ENCODE measurements at regions not wholly inside any gene's neighbourhood (a gene's known extent, or its start where the extent isn't known, plus 50 kb on each side); places are given as distances from the start of the nearest gene placed in this dataset.

DNA sequence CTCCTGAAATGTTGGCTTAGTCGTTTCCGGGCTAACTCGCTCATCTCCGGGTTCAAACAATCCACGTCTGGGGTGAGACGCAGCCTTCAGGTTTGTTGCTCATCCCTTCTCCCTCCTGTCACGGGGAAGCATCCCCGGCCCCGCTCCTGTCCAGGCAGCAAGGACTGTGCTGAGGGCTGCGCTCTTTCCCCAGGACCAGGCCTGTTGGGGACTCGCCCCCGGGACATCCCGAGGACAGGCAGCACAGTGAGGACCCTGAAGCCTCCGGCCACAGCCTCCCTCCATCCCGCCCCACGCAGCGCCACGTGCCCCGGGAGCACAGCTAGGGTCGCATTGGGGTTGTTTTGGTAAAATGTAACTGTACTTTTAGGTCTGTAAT is 252.0 kb downstream of the BRD1 start:
- no peaks in the 10 kb centered on the region for H3K27me3 ChIP-seq (ENCODE audit: control insufficient read depth in 1 of 2, insufficient read depth in 2 of 2, low read length in 2 of 2)
- H3K36me3 ChIP-seq (ENCODE audit: insufficient read depth, low read length): no peaks in the 10 kb centered on the region
- no peak overlapping the region for H3K4me3 ChIP-seq (ENCODE audit: low read depth in 1 of 2, low read length in 2 of 2)
- H3K9ac ChIP-seq (ENCODE audit: low read length): no peak overlapping the region
- H3K27ac ChIP-seq (ENCODE audit: low read depth, low read length): no peak overlapping the region
- no peaks in the 10 kb centered on the region for H3K4me1 ChIP-seq (ENCODE audit: insufficient read depth, low read length)
- H3K9me3 ChIP-seq (ENCODE audit: low read length): no peaks in the 10 kb centered on the region

DNA sequence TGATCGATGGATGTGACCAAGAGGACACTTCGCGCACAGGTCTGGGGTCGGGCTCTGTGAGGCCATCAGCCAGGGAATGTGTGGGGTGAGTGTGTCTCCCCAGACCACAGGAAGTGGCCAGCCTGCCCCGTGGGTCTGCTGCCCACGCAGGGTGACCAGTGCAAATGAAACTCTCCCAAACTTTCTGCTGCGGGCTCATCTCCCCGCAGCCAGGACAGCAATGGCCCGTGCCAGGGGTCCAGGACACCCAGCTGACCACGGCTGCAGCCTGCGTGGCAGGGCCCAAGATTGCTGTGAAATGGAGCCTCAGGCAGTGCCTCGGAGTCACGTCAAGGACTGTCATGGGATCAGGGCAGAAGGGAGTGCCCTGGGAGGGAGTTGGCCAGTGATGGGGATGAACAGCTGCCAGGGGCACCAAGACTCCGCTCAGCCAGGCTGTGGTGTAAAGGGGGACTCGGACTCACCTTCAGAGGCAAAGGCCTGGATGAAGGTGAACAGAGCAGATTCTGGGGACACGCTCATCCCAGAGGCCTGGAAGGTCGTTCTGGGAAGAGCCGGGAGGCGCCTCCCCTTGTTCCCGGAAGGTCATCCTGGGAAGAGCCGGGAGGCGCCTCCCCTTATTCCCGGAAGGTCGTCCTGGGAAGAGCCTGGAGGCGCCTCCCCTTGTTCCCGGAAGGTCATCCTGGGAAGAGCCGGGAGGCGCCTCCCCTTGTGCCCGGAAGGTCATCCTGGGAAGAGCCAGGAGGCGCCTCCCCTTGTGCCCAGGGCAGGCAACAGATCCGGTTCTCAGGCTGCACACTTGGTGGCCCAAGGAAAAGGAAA is 252.6 kb downstream of the BRD1 start:
- Histone ChIP-seq H3K4me1 (ENCODE audit: insufficient read depth, low read length) (no peaks in the 10 kb centered on the region), H3K4me3 (ENCODE audit: low read depth in 1 of 2, low read length in 2 of 2) (no peak overlapping the region), H3K27me3 (ENCODE audit: control insufficient read depth in 1 of 2, insufficient read depth in 2 of 2, low read length in 2 of 2) (no peaks in the 10 kb centered on the region), H3K36me3 (ENCODE audit: insufficient read depth, low read length) (no peaks in the 10 kb centered on the region), H3K27ac (ENCODE audit: low read depth, low read length) (no peak overlapping the region), H3K9me3 (ENCODE audit: low read length) (no peaks in the 10 kb centered on the region), H3K9ac (ENCODE audit: low read length) (no peak overlapping the region)

DNA sequence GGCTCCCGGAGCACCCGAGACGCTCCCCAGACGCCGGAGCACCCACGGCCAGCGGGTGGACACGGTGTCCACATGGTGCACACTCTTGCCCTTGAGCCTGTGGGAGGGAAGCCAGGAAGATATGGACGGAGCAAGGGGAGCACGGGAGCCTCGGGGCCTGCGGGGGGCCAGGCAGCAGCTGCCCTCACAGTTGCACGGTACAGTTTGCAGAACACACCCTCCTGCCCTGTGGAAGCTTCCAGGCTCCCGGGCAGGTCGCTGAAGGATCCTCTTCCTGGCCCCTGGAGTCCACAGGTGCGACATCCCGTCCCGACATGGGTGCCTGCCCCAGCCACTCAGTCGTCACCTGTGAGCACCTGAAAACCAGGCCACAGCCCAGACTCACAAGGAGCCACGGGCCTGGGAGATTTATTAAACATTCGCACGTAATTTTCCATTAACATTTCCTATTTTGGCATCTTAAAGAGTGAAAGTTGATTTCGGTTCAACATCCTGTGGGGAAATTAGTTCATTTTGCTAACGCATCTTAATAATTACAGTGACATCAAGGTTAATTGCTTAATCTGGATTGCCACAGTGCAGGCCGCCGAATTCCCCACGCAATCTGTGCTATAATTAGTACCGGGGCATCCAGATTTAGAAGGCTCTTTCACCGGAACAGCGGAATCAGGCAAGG is 253.3 kb downstream of the BRD1 start:
- H3K27me3 ChIP-seq (ENCODE audit: control insufficient read depth in 1 of 2, insufficient read depth in 2 of 2, low read length in 2 of 2): no peaks in the 10 kb centered on the region
- H3K9ac ChIP-seq (ENCODE audit: low read length): no peak overlapping the region
- no peaks in the 10 kb centered on the region for H3K36me3 ChIP-seq (ENCODE audit: insufficient read depth, low read length)
- H3K4me3 ChIP-seq (ENCODE audit: low read depth in 1 of 2, low read length in 2 of 2): no peak overlapping the region
- no peaks in the 10 kb centered on the region for H3K4me1 ChIP-seq (ENCODE audit: insufficient read depth, low read length)
- H3K9me3 ChIP-seq (ENCODE audit: low read length): no peaks in the 10 kb centered on the region
- no peak overlapping the region for H3K27ac ChIP-seq (ENCODE audit: low read depth, low read length)

DNA sequence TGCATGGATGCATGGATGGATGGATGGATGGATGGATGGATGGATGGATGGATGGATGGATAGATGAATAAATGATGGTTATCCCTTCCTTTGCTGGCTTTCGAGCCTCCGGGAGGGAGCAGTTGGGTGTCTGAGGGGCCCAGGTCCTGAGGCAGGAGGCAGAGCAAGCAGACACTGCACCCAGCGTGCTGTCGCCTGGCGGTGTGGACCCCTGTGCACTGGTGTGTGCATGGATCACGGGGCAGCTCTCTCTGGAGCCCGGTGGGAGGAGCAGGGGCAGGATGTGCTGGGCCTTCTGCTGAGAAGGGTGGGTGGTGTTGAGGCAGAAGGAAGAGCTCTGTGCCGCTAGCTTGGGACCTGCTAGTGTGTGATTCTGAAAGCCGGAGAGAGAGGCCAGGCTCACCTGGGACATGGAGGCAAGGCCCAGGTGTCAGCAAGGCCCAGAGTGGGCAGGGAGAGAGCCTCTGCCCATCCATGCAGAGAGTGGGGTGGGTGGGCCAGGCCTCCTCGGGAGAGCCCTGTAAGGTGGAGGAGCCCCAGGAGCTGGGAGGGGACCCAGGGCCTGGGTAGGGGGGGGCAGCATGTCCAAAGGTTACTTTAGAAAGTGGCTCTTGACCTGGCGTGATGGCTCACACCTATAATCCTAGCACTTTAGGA is 254.4 kb downstream of the BRD1 start:
- Histone ChIP-seq H3K27ac (ENCODE audit: low read depth, low read length) (no peak overlapping the region), H3K4me1 (ENCODE audit: insufficient read depth, low read length) (no peaks in the 10 kb centered on the region), H3K9me3 (ENCODE audit: low read length) (no peaks in the 10 kb centered on the region), H3K27me3 (ENCODE audit: control insufficient read depth in 1 of 2, insufficient read depth in 2 of 2, low read length in 2 of 2) (no peaks in the 10 kb centered on the region), H3K9ac (ENCODE audit: low read length) (no peak overlapping the region), H3K4me3 (ENCODE audit: low read depth in 1 of 2, low read length in 2 of 2) (no peak overlapping the region), H3K36me3 (ENCODE audit: insufficient read depth, low read length) (no peaks in the 10 kb centered on the region)

DNA sequence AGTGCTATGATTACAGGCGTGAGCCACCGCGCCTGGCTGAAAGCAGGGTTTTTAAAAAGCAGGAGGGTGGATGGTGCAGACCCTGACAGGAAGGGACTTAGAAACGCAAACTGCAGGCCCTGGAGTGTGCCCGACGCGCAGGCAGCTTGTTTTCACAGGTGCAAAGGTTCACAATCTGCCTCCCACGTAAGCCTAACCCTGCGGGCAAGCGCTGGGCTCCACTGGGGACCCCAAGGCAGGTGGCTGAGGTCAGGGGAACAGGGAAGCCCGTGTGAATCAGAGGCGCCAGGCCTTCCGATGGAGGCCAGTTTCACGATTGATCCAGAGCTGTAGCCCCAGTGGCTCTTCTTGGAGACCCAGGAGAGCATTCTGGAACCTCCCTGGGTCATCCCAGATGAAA is 256.3 kb downstream of the BRD1 start:
- Histone ChIP-seq H3K36me3 (ENCODE audit: insufficient read depth, low read length) (no peaks in the 10 kb centered on the region), H3K27ac (ENCODE audit: low read depth, low read length) (no peak overlapping the region), H3K4me3 (ENCODE audit: low read depth in 1 of 2, low read length in 2 of 2) (no peak overlapping the region), H3K27me3 (ENCODE audit: control insufficient read depth in 1 of 2, insufficient read depth in 2 of 2, low read length in 2 of 2) (no peaks in the 10 kb centered on the region), H3K9ac (ENCODE audit: low read length) (no peak overlapping the region), H3K4me1 (ENCODE audit: insufficient read depth, low read length) (no peaks in the 10 kb centered on the region), H3K9me3 (ENCODE audit: low read length) (no peaks in the 10 kb centered on the region)

DNA sequence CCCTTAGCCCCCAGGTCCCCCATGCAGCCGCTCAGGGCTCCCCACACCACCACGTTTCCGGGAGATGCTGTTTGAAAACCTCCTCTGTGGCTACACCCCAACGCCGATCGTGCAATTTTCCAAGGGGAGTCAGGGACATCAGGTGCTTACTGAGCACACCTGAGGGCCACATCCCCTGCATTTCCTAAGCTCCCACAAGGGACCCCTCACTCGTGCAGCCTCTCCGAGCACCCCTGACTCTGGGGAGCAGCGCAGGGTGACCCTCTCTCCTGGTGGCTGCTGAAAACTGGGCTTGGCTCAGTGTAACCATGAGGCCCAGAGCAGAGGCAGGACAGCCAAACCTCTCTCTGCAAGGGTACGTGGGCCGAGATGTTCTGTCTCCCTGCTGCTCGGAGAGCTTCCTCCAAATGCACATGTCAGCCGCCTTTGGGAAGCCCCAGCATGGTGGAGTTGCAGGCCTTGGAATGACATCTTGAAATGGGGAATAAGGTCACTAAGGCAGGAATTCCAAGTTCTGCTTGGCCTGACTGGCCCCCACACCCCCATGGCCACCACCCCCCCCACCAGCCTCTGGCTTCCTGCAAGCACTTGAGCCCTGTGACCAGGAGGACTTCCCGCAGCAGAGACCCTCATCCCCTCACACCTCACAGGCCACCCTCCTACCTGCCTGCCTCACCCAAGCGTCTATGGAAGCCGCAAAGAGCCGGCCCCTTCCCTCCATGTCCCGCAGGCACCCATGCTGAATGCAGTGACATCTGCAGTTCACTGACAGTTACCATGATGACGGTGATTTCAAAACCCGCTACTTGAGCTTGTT is 257.4 kb downstream of the BRD1 start:
- Histone ChIP-seq H3K27ac (ENCODE audit: low read depth, low read length) (no peak overlapping the region), H3K9ac (ENCODE audit: low read length) (no peak overlapping the region), H3K27me3 (ENCODE audit: control insufficient read depth in 1 of 2, insufficient read depth in 2 of 2, low read length in 2 of 2) (no peaks in the 10 kb centered on the region), H3K4me3 (ENCODE audit: low read depth in 1 of 2, low read length in 2 of 2) (no peak overlapping the region), H3K4me1 (ENCODE audit: insufficient read depth, low read length) (no peaks in the 10 kb centered on the region), H3K9me3 (ENCODE audit: low read length) (no peaks in the 10 kb centered on the region), H3K36me3 (ENCODE audit: insufficient read depth, low read length) (no peaks in the 10 kb centered on the region)

DNA sequence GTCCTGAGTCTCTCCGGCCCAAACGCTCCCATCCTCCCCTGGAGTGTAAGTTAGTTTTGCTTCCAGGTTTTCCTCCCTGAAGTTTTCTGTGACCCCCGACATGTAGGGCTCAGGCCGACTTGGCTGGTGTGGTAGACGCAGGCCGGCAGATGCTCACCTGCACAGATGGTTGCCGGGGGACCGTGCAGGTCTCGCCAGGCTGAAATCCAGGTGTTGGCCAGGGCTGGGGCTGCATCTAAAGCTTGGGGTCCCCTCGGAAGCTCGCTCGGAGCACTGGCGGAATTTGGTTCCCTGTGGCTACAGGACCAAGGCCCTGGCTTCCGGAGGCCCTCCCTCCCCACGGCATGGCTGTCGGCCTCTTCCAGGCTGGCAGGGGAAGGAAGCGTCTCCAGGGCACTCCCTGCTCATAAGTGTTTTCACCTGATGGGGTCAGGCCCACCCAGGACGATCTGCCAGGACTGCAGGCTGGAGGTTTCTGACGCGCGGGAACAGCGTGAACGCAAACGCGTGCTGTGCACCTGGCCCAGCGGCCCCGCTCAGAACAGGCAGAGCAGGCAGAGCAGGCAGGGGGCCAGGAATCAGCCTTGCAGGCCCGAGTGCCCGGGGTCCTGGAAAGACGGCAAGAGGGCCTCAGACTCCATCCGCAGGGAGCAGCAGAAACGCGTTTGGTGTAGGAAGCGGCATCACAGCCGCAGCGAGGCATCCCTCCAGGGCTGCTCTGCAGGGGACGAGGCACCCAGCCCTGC is 258.2 kb downstream of the BRD1 start:
- H3K4me1 ChIP-seq (ENCODE audit: insufficient read depth, low read length): no peaks in the 10 kb centered on the region
- H3K4me3 ChIP-seq (ENCODE audit: low read depth in 1 of 2, low read length in 2 of 2): no peak overlapping the region
- no peak overlapping the region for H3K27ac ChIP-seq (ENCODE audit: low read depth, low read length)
- H3K9me3 ChIP-seq (ENCODE audit: low read length): no peaks in the 10 kb centered on the region
- H3K27me3 ChIP-seq (ENCODE audit: control insufficient read depth in 1 of 2, insufficient read depth in 2 of 2, low read length in 2 of 2): no peaks in the 10 kb centered on the region
- no peak overlapping the region for H3K9ac ChIP-seq (ENCODE audit: low read length)
- no peaks in the 10 kb centered on the region for H3K36me3 ChIP-seq (ENCODE audit: insufficient read depth, low read length)

DNA sequence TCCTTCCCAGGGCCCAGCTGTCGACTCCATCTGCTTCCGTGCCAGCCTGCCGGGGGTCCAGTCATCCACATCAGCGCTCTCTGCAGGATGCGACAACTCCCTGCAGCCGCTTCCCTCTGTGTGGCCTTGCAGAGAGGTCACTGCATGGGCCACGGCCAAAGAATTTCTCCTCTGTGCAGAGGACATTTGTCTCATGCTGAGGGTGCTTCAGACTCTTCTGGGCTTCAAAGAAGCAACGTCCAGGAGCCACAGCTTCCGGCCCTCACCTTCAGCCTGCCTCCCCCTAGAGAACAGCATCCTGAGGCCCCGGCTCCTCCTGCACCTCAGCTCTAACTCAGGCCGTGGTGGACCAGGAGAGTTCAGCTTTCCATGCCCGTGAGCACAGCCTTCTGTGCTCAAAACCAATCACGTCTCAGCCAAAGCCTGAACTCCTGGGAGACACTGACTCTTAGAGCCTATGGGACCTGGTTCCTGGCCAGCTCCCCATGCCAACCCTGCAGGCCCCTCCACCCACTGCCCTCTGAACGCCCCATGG is 258.9 kb downstream of the BRD1 start:
- H3K36me3 ChIP-seq (ENCODE audit: insufficient read depth, low read length): no peaks in the 10 kb centered on the region
- no peak overlapping the region for H3K9ac ChIP-seq (ENCODE audit: low read length)
- H3K27me3 ChIP-seq (ENCODE audit: control insufficient read depth in 1 of 2, insufficient read depth in 2 of 2, low read length in 2 of 2): no peaks in the 10 kb centered on the region
- H3K9me3 ChIP-seq (ENCODE audit: low read length): no peaks in the 10 kb centered on the region
- no peak overlapping the region for H3K4me3 ChIP-seq (ENCODE audit: low read depth in 1 of 2, low read length in 2 of 2)
- no peak overlapping the region for H3K27ac ChIP-seq (ENCODE audit: low read depth, low read length)
- no peaks in the 10 kb centered on the region for H3K4me1 ChIP-seq (ENCODE audit: insufficient read depth, low read length)

DNA sequence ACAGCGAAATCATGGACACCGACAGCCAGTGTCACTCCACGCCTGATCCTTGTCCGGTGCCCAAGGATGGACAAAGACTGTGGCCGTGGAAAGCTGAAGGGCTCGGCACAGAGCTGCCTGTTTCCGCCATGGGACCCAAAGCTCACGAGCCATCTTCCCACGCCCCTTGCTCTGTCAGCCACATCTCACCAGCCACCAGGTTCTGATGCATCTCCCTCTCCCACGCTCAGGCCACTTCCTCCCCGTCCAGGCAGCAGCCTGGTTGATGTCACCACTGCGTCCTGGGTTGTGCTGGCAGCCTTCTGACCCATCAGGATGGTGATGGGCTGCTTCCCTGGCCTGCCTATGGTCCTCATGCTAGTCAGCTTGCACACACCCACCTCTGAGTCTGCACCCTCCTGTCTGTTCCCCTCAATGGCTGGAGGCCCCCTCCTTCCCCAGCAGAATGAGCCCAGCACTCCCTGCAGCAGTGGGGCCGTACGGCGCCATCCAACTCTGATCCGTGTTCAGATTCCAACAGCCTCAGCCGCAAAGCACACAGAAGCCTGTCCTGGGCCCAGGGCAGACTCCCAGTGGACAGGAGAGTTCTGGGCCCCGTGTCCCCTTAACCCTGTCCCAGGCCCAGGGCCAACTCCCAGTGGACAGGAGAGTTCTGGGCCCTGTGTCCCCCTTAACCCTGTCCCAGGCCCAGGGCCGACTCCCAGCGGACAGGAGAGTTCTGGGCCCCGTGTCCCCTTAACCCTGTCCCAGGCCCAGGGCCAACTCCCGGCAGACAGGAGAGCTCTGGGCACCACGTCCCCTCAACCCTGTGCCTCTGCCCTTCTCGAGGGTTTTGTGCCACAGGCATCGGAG is 259.5 kb downstream of the BRD1 start:
- Histone ChIP-seq H3K27ac (ENCODE audit: low read depth, low read length) (no peak overlapping the region), H3K4me3 (ENCODE audit: low read depth in 1 of 2, low read length in 2 of 2) (no peak overlapping the region), H3K27me3 (ENCODE audit: control insufficient read depth in 1 of 2, insufficient read depth in 2 of 2, low read length in 2 of 2) (no peaks in the 10 kb centered on the region), H3K9ac (ENCODE audit: low read length) (no peak overlapping the region), H3K4me1 (ENCODE audit: insufficient read depth, low read length) (no peaks in the 10 kb centered on the region), H3K9me3 (ENCODE audit: low read length) (no peaks in the 10 kb centered on the region), H3K36me3 (ENCODE audit: insufficient read depth, low read length) (no peaks in the 10 kb centered on the region)

DNA sequence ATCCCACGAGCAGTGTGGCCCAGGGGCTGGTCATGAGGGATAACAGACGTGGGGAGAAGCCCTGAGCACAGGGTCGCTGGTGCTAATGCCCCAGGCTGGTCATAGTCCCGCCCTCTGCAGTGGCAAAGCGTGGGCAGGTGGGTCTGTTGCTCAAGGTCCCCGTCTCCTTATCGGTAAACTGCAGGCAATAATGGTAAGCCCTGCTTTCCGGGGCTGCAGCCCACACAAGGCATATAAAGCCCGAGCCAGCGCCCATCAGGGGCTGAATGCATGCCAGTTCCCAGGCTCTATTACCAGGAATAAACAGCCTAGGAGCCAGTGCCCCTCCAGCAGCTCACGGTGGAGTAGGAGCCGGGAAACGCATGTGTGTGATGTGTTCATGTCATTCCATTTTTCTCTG is 261.0 kb downstream of the BRD1 start:
- H3K27ac ChIP-seq (ENCODE audit: low read depth, low read length): no peak overlapping the region
- H3K27me3 ChIP-seq (ENCODE audit: control insufficient read depth in 1 of 2, insufficient read depth in 2 of 2, low read length in 2 of 2): no peaks in the 10 kb centered on the region
- H3K4me1 ChIP-seq (ENCODE audit: insufficient read depth, low read length): no peaks in the 10 kb centered on the region
- no peak overlapping the region for H3K4me3 ChIP-seq (ENCODE audit: low read depth in 1 of 2, low read length in 2 of 2)
- H3K9me3 ChIP-seq (ENCODE audit: low read length): no peaks in the 10 kb centered on the region
- no peak overlapping the region for H3K9ac ChIP-seq (ENCODE audit: low read length)
- H3K36me3 ChIP-seq (ENCODE audit: insufficient read depth, low read length): no peaks in the 10 kb centered on the region
